Ovary (tissue), 7 donors: ENCODE measurements at regions not wholly inside any gene's neighbourhood (a gene's known extent, or its start where the extent isn't known, plus 50 kb on each side); places are given as distances from the start of the nearest gene placed in this dataset.

ENCODE experiments used
- DNase-seq, 5 donors: peaks; one replicate each; pipeline ENCODE4 v3.0.0-alpha.2; 2019 to 2020
- H3K27ac ChIP-seq, 2 donors: fragments of 200-600 bp; one replicate each; pipeline versions ENCODE4 v1.5.1 to v1.8.0; 2019 to 2022
- H3K27me3 ChIP-seq: fragments of 200-600 bp; one replicate; pipeline ENCODE4 v1.8.0; 2022
- H3K36me3 ChIP-seq: fragments of 200-600 bp; sonication (generic); one replicate; pipeline ENCODE4 v1.5.1; 2019
- H3K4me1 ChIP-seq: one replicate; pipeline ENCODE4 v1.8.1; 2013; ENCODE audit warnings: mild to moderate bottlenecking, moderate library complexity; ENCODE audit not compliant: insufficient read depth
- H3K4me3 ChIP-seq: fragments of 200-600 bp; sonication (generic); one replicate; pipeline ENCODE4 v1.5.1; 2017
- H3K9me3 ChIP-seq, 2 donors: fragments of 200-600 bp in 1 of 2; sonication (generic) in 1 of 2; one replicate each; pipeline versions ENCODE4 v1.5.1 to v1.8.1; 2013 to 2019; ENCODE audit warnings: mild to moderate bottlenecking in 1 of 2, moderate library complexity in 1 of 2
- EP300 ChIP-seq: sonication (generic); formaldehyde crosslinking; IDR thresholded peaks from one replicate; pipeline ENCODE4 v1.6.1; 2017; ENCODE audit warnings: antibody characterized with exemption
- POLR2A ChIP-seq: fragments of 450-650 bp; IDR thresholded peaks from one replicate; pipeline ENCODE4 v1.6.1; 2017; ENCODE audit warnings: antibody characterized with exemption, mild to moderate bottlenecking, moderate library complexity
- WGBS, 3 donors: extraction: QIAGEN DNeasy Blood & Tissue Kit in 1 of 3; methylation state at CpG; one replicate each; pipeline versions ENCODE4 v1.1.5 to v1.1.7; 2013 to 2017; 5-methylcytosine and 5-hydroxymethylcytosine counted together
- intact Hi-C, 4 donors: fragments of 100-400 bp; cut with DNase I; formaldehyde crosslinking; loops; one replicate each; pipeline versions ENCODE4 v1.11.0 to v1.15.1; 2022 to 2023
- TF ChIP-seq, protein P1 (sequence below), 3 donors: fragments of 450-650 bp in 2 of 3; fragments of 200-600 bp in 1 of 3; IDR thresholded peaks; one replicate each; pipeline versions ENCODE4 v1.5.1 to v1.8.0; 2016 to 2022; ENCODE audit warnings: antibody characterized with exemption in 3 of 3, mild to moderate bottlenecking in 1 of 3
- donor health status: DM: no; HTN: no; CAD: no; lungs with moderate emphysema.
- donor health status: DM: no; HTN: no; CAD: no.
- donor health status: Bipolar disorder and iron deficiency.
- donor health status: DM: no; HTN: no; CAD: no.
- donor health status: DM: yes; HTN: yes; CAD: no.

- H3K27me3 ChIP-seq = no peaks in the 10 kb centered on the region
- no peaks in the 10 kb centered on the region for H3K36me3 ChIP-seq
- no peaks in the 10 kb centered on the region for H3K4me1 ChIP-seq
- no peak overlapping the region for H3K4me3 ChIP-seq
- H3K9me3 ChIP-seq = no peaks in the 10 kb centered on the region
- WGBS, 3 donors = 23 to 32% (median 28%) methylated on average over 2 of the region's 2 CpGs
- TF ChIP-seq POLR2A (no peak), EP300 (no peak)
- TF ChIP-seq, protein P1, sequence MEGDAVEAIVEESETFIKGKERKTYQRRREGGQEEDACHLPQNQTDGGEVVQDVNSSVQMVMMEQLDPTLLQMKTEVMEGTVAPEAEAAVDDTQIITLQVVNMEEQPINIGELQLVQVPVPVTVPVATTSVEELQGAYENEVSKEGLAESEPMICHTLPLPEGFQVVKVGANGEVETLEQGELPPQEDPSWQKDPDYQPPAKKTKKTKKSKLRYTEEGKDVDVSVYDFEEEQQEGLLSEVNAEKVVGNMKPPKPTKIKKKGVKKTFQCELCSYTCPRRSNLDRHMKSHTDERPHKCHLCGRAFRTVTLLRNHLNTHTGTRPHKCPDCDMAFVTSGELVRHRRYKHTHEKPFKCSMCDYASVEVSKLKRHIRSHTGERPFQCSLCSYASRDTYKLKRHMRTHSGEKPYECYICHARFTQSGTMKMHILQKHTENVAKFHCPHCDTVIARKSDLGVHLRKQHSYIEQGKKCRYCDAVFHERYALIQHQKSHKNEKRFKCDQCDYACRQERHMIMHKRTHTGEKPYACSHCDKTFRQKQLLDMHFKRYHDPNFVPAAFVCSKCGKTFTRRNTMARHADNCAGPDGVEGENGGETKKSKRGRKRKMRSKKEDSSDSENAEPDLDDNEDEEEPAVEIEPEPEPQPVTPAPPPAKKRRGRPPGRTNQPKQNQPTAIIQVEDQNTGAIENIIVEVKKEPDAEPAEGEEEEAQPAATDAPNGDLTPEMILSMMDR (IDR thresholded peaks at IDR 0.05) = no peak
- H3K27ac ChIP-seq = no peak overlapping the region
- no peak for DNase-seq
- intact Hi-C loops = loop anchor here in 1 of 4 donors (10.0 kb wide), 1 partner anchor 1195 kb away; no protein-coding TSS in a partner anchor
Observed at GRCh38 chr9:12060067-12060466, 633.1 kb upstream of the TYRP1 start.

DNA sequence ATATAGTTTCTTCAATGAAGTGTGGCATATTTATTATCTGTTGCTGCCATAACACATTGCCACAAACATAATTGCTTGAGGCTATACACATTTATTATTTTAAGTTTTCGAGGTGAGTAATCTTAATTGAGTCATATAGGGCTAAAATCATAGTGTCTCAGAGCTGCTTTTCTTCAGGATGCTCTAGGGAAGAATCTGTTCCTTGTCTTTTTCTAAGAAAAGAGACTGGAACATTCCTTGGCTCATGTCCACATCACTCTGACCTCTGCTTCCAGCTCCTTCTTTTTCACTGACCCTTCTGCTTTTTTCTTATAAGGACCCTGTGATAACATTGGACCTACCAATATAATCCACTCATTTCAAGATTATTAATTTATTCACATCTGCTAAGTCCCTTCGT, 632.4 kb upstream of the TYRP1 start:
- Histone ChIP-seq H3K4me1 (no peaks in the 10 kb centered on the region), H3K27me3 (no peaks in the 10 kb centered on the region), H3K27ac (no peak overlapping the region), H3K9me3 (no peaks in the 10 kb centered on the region), H3K36me3 (no peaks in the 10 kb centered on the region), H3K4me3 (no peak overlapping the region)
- no peak for TF ChIP-seq POLR2A
- intact Hi-C loops = loop anchor here in 1 of 4 donors (10.0 kb wide), 1 partner anchor 1196 kb away; no protein-coding TSS in a partner anchor
- no peak for DNase-seq
- 64 to 72% (median 67%) methylated on average over 2 of the region's 2 CpGs for WGBS, 3 donors

- TF ChIP-seq EP300 = no peak
- TF ChIP-seq POLR2A = no peak
- TF ChIP-seq, protein P1 (IDR thresholded peaks at IDR 0.05) = no peak
- intact Hi-C loops = loop anchor here in 1 of 4 donors (10.0 kb wide), 1 partner anchor 1200 kb away; no protein-coding TSS in a partner anchor
- Histone ChIP-seq H3K27me3 (no peaks in the 10 kb centered on the region), H3K4me1 (no peaks in the 10 kb centered on the region), H3K9me3 (no peaks in the 10 kb centered on the region), H3K27ac (no peak overlapping the region), H3K4me3 (no peak overlapping the region), H3K36me3 (no peaks in the 10 kb centered on the region)
- 30 to 43% (median 36%) methylated on average over 3 of the region's 3 CpGs for WGBS, 3 donors
- DNase-seq = no peak
Observed at GRCh38 chr9:12065050-12065449, 628.1 kb upstream of the TYRP1 start.

DNA sequence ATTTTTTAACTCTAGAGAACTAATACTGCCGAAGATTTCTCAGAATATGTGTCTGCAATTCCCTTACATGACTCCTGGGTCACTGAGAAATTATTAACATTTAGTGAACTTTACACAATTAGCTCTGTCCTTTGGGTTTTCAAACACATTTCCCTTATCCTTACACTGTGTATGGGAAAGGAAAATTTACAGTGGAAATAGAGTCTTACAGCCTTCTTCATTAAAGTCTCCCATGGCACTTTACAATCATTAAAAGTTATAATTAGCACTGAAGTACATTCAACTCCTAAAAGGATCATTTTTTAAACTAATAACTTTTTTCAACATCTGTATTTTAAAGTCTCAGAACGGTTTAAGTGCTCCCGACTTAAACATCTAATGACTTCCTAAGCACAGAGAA, 627.5 kb upstream of the TYRP1 start:
- no peaks in the 10 kb centered on the region for H3K36me3 ChIP-seq
- no peaks in the 10 kb centered on the region for H3K27me3 ChIP-seq
- no peak overlapping the region for H3K27ac ChIP-seq
- 53 to 64% (median 57%) methylated on average over 3 of the region's 3 CpGs for WGBS, 3 donors
- H3K9me3 ChIP-seq = no peaks in the 10 kb centered on the region
- no peak overlapping the region for H3K4me3 ChIP-seq
- no peak for DNase-seq
- no peaks in the 10 kb centered on the region for H3K4me1 ChIP-seq
- intact Hi-C loops = loop anchor here in 1 of 4 donors (10.0 kb wide), 1 partner anchor 1201 kb away; no protein-coding TSS in a partner anchor
- TF ChIP-seq, protein P1 (IDR thresholded peaks at IDR 0.05) = no peak
- TF ChIP-seq POLR2A (no peak), EP300 (no peak)

DNA sequence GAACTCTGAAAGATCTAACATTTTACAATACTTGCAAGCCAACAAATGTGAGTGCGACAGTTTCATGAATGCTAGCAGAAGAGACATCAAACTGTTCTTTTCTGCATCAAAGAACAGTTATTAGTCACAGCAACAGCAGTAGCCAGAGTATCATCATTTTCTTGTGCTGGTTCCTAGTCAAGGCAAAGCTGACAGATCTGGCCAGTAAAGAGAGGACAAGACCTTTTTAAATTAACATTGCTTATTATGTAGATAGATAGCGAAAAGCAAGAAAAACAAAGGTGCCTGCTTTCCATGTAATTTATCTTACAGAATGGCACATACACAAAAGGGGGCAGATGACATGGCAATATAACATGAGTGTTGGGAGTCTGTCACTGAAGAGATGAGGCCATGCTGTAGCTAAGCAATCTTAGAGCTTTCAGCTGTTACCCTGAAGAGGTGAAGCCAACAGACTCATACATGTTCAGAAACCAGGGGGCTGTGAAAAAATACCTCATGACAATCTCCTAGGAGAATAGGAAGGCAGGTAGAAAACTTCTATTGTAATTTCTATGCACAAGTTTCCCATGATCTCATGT, 626.6 kb upstream of the TYRP1 start:
- Histone ChIP-seq H3K27me3 (no peaks in the 10 kb centered on the region), H3K9me3 (no peaks in the 10 kb centered on the region), H3K4me3 (no peak overlapping the region), H3K27ac (no peak overlapping the region), H3K4me1 (no peaks in the 10 kb centered on the region), H3K36me3 (no peaks in the 10 kb centered on the region)
- intact Hi-C loops = loop anchor here in 1 of 4 donors (10.0 kb wide), 1 partner anchor 1202 kb away; no protein-coding TSS in a partner anchor
- TF ChIP-seq EP300 (no peak), POLR2A (no peak)
- TF ChIP-seq, protein P1 (IDR thresholded peaks at IDR 0.05) = no peak
- WGBS, 3 donors = 87 to 94% (median 92%) methylated on average over 2 of the region's 2 CpGs
- DNase-seq = no peak
